Tibial artery (tissue), 4 donors: ENCODE measurements at regions not wholly inside any gene's neighbourhood (a gene's known extent, or its start where the extent isn't known, plus 50 kb on each side); places are given as distances from the start of the nearest gene placed in this dataset.

ENCODE experiments used
- DNase-seq, 2 donors: peaks; one replicate each; pipeline ENCODE4 v3.0.0-alpha.2; 2019
- H3K27ac ChIP-seq, 2 donors: fragments of 200-600 bp; sonication (generic) in 1 of 2; 1 replicate in 1 of 2; 2 replicates in 1 of 2; pipeline ENCODE4 v1.5.1; 2018 to 2019; ENCODE audit warnings: mild to moderate bottlenecking in 1 of 2
- H3K27me3 ChIP-seq, 2 donors: fragments of 200-600 bp; sonication (generic) in 1 of 2; one replicate each; pipeline versions ENCODE4 v1.5.1 to v1.6.0; 2016 to 2019
- H3K36me3 ChIP-seq, 3 donors: fragments of 200-600 bp; sonication (generic) in 2 of 3; one replicate each; pipeline ENCODE4 v1.5.1; 2016 to 2019; ENCODE audit warnings: mild to moderate bottlenecking in 2 of 3
- H3K4me1 ChIP-seq, 4 donors: fragments of 200-600 bp; sonication (generic) in 2 of 4; 1 replicate in 3 of 4; 2 replicates in 1 of 4; pipeline ENCODE4 v1.5.1; 2016 to 2019
- H3K4me3 ChIP-seq, 2 donors: fragments of 200-600 bp; sonication (generic) in 1 of 2; 1 replicate in 1 of 2; 2 replicates in 1 of 2; pipeline ENCODE4 v1.5.1; 2018 to 2019; ENCODE audit warnings: mild to moderate bottlenecking in 2 of 2
- H3K9me3 ChIP-seq, 3 donors: fragments of 200-600 bp; sonication (generic) in 1 of 3; one replicate each; pipeline ENCODE4 v1.5.1; 2016 to 2019
- intact Hi-C: fragments of 100-400 bp; cut with DNase I; formaldehyde crosslinking; loops from one replicate; pipeline ENCODE4 v1.15.0; 2023; ENCODE audit warnings: low total_unique reads
- TF ChIP-seq, protein P1 (sequence below), 2 experiments: fragments of 200-600 bp in 1 of 2; fragments of 450-650 bp in 1 of 2; IDR thresholded peaks; one replicate each; pipeline ENCODE4 v1.5.1; 2017 to 2019; ENCODE audit warnings: antibody characterized with exemption in 2 of 2, mild to moderate bottlenecking in 1 of 2, moderate library complexity in 1 of 2

DNA sequence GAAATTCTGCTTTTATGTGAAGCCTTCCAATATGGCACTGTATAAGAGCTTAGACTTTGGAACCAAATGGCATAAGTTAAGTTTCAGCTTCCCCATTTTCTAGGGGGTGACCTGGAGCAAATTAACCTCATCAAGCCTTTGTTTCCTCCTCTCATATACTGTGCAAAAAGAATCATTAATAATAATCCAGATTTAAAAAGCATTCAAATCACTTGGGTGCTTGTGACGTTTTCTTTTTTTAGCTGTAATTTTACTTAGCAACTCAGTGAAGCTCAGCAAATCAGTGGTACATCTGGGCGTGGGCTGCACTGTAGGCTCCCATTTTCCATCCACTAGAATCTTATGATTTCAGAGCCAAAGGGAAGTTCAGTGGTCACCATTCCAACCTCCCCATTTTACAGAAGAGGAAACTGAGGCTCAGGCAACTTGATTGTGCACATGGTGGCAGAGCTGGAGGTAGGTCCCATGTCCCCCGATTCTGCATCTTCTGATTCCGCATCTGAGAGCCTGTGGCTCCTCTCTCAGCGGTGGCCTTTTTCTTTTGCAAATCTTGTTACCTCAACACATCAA lies 131.2 kb downstream of the SNAPC1 start:
- no peaks in the 10 kb centered on the region for H3K4me1 ChIP-seq
- no peaks in the 10 kb centered on the region for H3K36me3 ChIP-seq
- TF ChIP-seq, protein P1, sequence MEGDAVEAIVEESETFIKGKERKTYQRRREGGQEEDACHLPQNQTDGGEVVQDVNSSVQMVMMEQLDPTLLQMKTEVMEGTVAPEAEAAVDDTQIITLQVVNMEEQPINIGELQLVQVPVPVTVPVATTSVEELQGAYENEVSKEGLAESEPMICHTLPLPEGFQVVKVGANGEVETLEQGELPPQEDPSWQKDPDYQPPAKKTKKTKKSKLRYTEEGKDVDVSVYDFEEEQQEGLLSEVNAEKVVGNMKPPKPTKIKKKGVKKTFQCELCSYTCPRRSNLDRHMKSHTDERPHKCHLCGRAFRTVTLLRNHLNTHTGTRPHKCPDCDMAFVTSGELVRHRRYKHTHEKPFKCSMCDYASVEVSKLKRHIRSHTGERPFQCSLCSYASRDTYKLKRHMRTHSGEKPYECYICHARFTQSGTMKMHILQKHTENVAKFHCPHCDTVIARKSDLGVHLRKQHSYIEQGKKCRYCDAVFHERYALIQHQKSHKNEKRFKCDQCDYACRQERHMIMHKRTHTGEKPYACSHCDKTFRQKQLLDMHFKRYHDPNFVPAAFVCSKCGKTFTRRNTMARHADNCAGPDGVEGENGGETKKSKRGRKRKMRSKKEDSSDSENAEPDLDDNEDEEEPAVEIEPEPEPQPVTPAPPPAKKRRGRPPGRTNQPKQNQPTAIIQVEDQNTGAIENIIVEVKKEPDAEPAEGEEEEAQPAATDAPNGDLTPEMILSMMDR (IDR thresholded peaks at IDR 0.05): no peak
- no peaks in the 10 kb centered on the region for H3K9me3 ChIP-seq
- peaks cover 0 to 6% of the 10 kb centered on the region in 2 donors for H3K27me3 ChIP-seq
- intact Hi-C loops: loop anchor here (10.0 kb wide), 1 partner anchor 231 kb away; no protein-coding TSS in a partner anchor
- H3K4me3 ChIP-seq: no peak overlapping the region
- H3K27ac ChIP-seq: no peak overlapping the region
- no peak for DNase-seq

DNA sequence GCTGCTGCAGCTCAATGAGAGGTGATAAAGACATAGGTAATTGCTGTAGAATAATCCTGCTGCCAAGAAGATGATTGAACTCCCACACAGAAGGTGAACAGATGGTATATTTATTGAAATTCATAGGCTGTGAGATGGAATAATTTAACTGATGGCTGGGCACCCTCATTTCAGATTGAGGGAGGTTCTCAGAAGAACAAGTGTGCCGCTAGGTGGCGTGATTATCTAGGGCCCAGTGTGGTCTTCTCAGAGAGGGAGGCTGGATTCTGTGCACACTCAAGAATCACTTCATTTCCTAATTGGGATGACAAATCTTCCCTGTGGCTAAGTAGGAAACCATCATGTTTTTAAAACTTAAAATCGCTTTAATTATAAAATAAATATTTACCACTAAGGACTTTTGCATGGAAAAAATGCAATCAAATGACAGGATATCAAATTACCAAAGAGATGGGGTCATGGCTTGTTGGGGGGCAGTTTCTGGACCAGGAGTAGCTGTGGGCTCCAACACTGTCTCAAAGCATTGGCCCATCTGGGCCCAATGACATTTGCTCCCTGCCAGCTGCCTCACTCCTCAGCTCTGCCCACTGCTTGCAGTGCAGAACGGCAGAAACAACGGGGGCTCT lies 132.3 kb downstream of the SNAPC1 start:
- TF ChIP-seq, protein P1 (IDR thresholded peaks at IDR 0.05): peak in 1 of 2 experiments; percentile 25
- peak in 1 of 2 donors; percentile 28 for DNase-seq
- Histone ChIP-seq H3K27ac (no peak overlapping the region), H3K4me1 (no peaks in the 10 kb centered on the region), H3K9me3 (no peaks in the 10 kb centered on the region), H3K36me3 (no peaks in the 10 kb centered on the region), H3K4me3 (no peak overlapping the region), H3K27me3 (peaks cover 0 to 6% of the 10 kb centered on the region in 2 donors)
- intact Hi-C loops: loop anchor here (10.0 kb wide), 1 partner anchor 230 kb away; no protein-coding TSS in a partner anchor

DNA sequence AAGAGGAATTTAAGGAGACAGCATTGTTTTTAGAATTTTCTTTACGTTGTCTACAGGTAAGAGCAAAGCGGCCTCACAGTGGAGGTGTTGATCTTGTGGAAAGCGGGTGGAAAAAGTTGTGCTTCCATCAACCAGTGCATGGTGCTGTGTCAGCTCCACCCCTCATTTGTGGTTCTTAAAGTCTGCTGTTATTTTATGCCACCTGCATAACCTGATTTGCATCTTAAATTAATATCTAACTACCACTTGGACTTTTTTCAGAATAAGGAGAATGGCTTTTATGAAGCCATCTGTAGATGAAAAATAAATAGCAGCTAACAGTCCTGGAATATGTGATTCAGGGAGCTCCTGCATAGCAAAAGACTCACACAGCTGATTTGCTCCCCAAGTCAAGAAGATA lies 135.1 kb downstream of the SNAPC1 start:
- no peak overlapping the region for H3K4me3 ChIP-seq
- H3K27me3 ChIP-seq: peaks cover 0 to under 1% of the 10 kb centered on the region in 2 donors
- H3K9me3 ChIP-seq: no peaks in the 10 kb centered on the region
- H3K4me1 ChIP-seq: no peaks in the 10 kb centered on the region
- no peak overlapping the region for H3K27ac ChIP-seq
- no peaks in the 10 kb centered on the region for H3K36me3 ChIP-seq
- no peak for DNase-seq
- TF ChIP-seq, protein P1 (IDR thresholded peaks at IDR 0.05): no peak
- intact Hi-C loops: loop anchor here (10.0 kb wide), 1 partner anchor 228 kb away; no protein-coding TSS in a partner anchor

DNA sequence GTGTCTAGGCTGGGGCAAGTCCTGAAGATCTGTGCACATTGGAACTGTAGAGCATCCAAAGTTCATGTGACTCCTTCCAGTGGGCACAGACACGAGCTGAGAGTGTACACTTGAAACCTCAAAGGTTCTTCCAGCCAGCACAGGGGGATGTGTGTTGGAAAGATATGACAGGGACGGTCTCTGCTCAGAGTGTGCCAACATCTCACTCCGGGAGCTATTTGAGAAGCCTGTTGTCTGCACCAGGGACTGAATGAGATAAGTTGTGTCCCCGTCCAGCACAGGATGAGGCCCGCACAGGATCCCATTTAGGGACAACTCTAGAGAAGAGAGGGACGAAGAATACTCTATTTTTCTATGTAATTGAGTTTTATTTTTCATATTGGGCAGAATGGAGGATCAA lies 136.3 kb downstream of the SNAPC1 start:
- no peaks in the 10 kb centered on the region for H3K4me1 ChIP-seq
- no peaks in the 10 kb centered on the region for H3K27me3 ChIP-seq
- no peak overlapping the region for H3K27ac ChIP-seq
- no peak for DNase-seq
- TF ChIP-seq, protein P1 (IDR thresholded peaks at IDR 0.05): no peak
- H3K36me3 ChIP-seq: no peaks in the 10 kb centered on the region
- H3K9me3 ChIP-seq: no peaks in the 10 kb centered on the region
- H3K4me3 ChIP-seq: no peak overlapping the region
- intact Hi-C loops: loop anchor here (10.0 kb wide), 1 partner anchor 226 kb away; no protein-coding TSS in a partner anchor

DNA sequence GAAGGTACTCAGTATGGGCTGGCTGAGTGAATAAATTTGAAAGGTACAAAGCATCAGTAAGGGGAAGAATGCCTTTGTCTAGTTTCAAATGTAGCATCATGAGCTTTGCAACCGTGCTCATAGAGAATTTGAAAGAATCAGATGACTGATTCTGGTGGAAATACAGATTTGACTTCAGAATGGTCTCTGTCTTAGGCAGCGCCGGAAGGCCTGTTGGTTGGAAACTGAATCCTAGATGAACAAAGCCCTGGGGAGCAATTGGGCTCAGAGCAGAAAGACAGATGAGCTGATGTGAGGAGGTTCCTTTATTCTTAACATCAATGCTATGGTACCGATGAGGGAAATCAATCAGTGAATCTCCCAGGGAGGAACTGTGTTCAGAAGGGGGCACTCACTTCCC lies 137.3 kb downstream of the SNAPC1 start:
- Histone ChIP-seq H3K36me3 (no peaks in the 10 kb centered on the region), H3K27me3 (no peaks in the 10 kb centered on the region), H3K4me3 (no peak overlapping the region), H3K27ac (no peak overlapping the region), H3K4me1 (no peaks in the 10 kb centered on the region), H3K9me3 (no peaks in the 10 kb centered on the region)
- intact Hi-C loops: loop anchor here (10.0 kb wide), 1 partner anchor 225 kb away; no protein-coding TSS in a partner anchor
- TF ChIP-seq, protein P1 (IDR thresholded peaks at IDR 0.05): no peak
- no peak for DNase-seq
